Sigmoid colon (tissue), 4 donors: ENCODE measurements at regions not wholly inside any gene's neighbourhood (a gene's known extent, or its start where the extent isn't known, plus 50 kb on each side); places are given as distances from the start of the nearest gene placed in this dataset.

Source experiments
- CTCF ChIP-seq, 4 experiments: fragments of 450-650 bp in 3 of 4; fragments of 200-600 bp in 1 of 4; IDR thresholded peaks; one replicate each; pipeline ENCODE4 v1.5.1; 2016 to 2019; ENCODE audit warnings: antibody characterized with exemption in 4 of 4, mild to moderate bottlenecking in 3 of 4, moderate library complexity in 2 of 4
- EP300 ChIP-seq, 4 donors: sonication (generic); formaldehyde crosslinking; IDR thresholded peaks; one replicate each; pipeline ENCODE4 v1.6.1; 2017; ENCODE audit warnings: antibody characterized with exemption in 4 of 4
- POLR2A ChIP-seq, 2 donors: fragments of 450-650 bp; IDR thresholded peaks; one replicate each; pipeline ENCODE4 v1.6.1; 2016; ENCODE audit warnings: antibody characterized with exemption in 2 of 2, mild to moderate bottlenecking in 2 of 2, moderate library complexity in 2 of 2

GRCh38 chr14:30005114-30005808 lies 77.6 kb upstream of the PRKD1 start:
- TF ChIP-seq CTCF (IDR thresholded peaks at IDR 0.05) (peak; percentile 32 to 74 (median 72)), POLR2A (IDR thresholded peaks at IDR 0.05) (no peak), EP300 (IDR thresholded peaks at IDR 0.05) (no peak)
